DLD1 (cell line): ENCODE measurements at regions not wholly inside any gene's neighbourhood (a gene's known extent, or its start where the extent isn't known, plus 50 kb on each side); places are given as distances from the start of the nearest gene placed in this dataset.

Experiments used
- in situ Hi-C: cut with HindIII; loops from 2 replicates; pipeline ENCODE4 v1.10.0; 2017; ENCODE audit warnings: low sequenced_read_pairs

GRCh38 chr1:199151634-199152425, 513.0 kb downstream of the PTPRC start:
- in situ Hi-C loops: no loop called here

- in situ Hi-C loops: no loop called here
Measured at GRCh38 chr1:199152676-199153075, 513.8 kb downstream of the PTPRC start.

- in situ Hi-C loops: no loop called here
Measured at GRCh38 chr1:199155166-199156019, 516.6 kb downstream of the PTPRC start.

- in situ Hi-C loops: no loop called here
Measured at GRCh38 chr1:199157494-199157893, 518.7 kb downstream of the PTPRC start.

- in situ Hi-C loops: no loop called here
Measured at GRCh38 chr1:199160521-199161318, 521.9 kb downstream of the PTPRC start.

- in situ Hi-C loops: no loop called here
Measured at GRCh38 chr1:199161319-199161680, 522.5 kb downstream of the PTPRC start.

GRCh38 chr1:199161766-199162303, 523.0 kb downstream of the PTPRC start:
- in situ Hi-C loops: no loop called here

- in situ Hi-C loops: no loop called here
Measured at GRCh38 chr1:199163267-199163666, 524.4 kb downstream of the PTPRC start.

- in situ Hi-C loops: no loop called here
Measured at GRCh38 chr1:199163670-199164069, 524.8 kb downstream of the PTPRC start.

- in situ Hi-C loops: no loop called here
Measured at GRCh38 chr1:199167460-199167859, 528.6 kb downstream of the PTPRC start.

- in situ Hi-C loops: no loop called here
Measured at GRCh38 chr1:199168888-199169585, 530.2 kb downstream of the PTPRC start.

GRCh38 chr1:199170711-199171110, 531.9 kb downstream of the PTPRC start:
- in situ Hi-C loops: no loop called here

- in situ Hi-C loops: no loop called here
Measured at GRCh38 chr1:199172171-199173124, 533.6 kb downstream of the PTPRC start.

- in situ Hi-C loops: no loop called here
Measured at GRCh38 chr1:199173356-199173755, 534.5 kb downstream of the PTPRC start.

GRCh38 chr1:199174336-199174735, 535.5 kb downstream of the PTPRC start:
- in situ Hi-C loops: no loop called here

GRCh38 chr1:199176713-199177112, 537.9 kb downstream of the PTPRC start:
- in situ Hi-C loops: no loop called here

- in situ Hi-C loops: no loop called here
Measured at GRCh38 chr1:199177241-199177640, 538.4 kb downstream of the PTPRC start.

GRCh38 chr1:199178646-199179045, 539.8 kb downstream of the PTPRC start:
- in situ Hi-C loops: no loop called here

GRCh38 chr1:199182186-199182843, 543.5 kb downstream of the PTPRC start:
- in situ Hi-C loops: loop anchor here (10.0 kb wide), 1 partner anchor 68 kb away; no protein-coding TSS in a partner anchor
